Stimulated activated CD4-positive, alpha-beta T cell treated with anti-CD3 and anti-CD28 coated beads, TNF-alpha, amount 100 ng/mL, for 48 hours (primary cell): ENCODE measurements at regions not wholly inside any gene's neighbourhood (a gene's known extent, or its start where the extent isn't known, plus 50 kb on each side); places are given as distances from the start of the nearest gene placed in this dataset.
"Not testable (repeated sequence)": the region's sequence is repeated elsewhere in the genome, so short reads cannot be mapped to it uniquely, and the experiment has no call there.

Experiments used
- DNase-seq, 3 donors: peaks; one replicate each; pipeline ENCODE4 v3.0.0-alpha.2; 2020; ENCODE audit warnings: low read depth in 3 of 3

- no peak for DNase-seq
Observed at GRCh38 chr12:47410383-47410782, 295.4 kb downstream of the RPAP3 start.

DNA sequence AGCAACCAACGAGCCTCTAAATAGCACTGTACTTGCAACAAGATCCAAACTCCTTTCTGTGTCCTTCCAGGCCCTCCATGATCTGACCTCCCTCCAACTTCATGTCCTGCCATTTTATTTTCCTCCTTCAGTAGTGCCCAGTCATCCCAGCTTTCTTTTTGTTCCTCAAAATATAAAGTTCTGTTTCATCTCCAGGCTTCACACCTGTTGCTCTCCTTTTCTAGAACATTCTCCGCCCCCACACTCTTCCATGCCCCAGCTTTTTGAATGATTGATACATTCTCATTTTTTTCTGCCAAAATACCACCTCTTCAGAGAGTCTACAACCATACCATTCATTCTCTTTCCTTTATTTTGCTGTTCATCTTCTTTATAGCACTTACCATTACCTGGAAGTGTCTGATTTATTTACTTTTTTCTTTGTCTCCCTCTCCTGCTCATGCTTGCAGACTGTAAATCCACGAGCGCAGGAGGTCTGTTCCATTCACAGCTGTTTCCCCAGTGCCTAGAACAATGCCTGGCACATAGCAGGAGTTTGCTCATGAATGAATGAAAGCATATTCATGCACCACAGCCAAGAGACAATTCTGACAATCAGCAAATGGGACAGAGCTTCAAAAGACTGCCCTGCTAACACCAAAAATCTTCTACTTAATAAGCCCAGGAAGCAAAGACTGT is 296.4 kb downstream of the RPAP3 start:
- DNase-seq: no peak

DNA sequence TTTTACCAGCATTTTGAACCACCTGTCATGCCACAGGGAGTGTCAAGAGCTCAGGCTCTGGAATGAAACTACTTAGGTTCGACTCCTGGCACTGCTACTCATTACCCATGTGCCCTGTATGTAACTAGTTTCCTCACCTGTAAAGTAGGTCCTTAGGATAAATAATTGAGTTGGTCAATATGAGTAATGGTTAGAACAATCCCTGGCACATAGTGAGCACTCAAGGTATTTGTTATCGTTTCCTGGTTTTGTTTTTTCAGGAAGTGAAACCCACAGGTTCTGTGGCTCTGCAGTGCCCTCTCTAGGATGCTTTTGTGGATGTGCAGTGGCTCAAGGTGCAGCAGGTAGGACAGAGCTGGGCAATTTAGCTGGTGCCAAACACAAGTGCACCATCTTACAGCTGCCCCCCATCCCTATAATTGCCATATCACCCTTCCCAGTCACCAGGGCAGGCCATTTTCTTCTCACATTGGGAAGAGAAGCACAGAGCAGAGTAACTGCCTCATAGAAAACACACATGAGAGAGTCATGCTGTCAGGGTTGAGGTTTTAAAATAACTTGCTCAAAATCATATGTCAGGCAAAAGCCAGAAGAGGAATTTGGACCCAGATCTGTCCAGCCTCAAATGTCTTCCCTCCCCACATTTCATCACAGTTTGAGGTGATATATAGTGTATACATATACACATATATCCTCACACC is 297.5 kb downstream of the RPAP3 start:
- no peak for DNase-seq

- no peak for DNase-seq
Observed at GRCh38 chr12:47407463-47408129, 298.2 kb downstream of the RPAP3 start.

DNA sequence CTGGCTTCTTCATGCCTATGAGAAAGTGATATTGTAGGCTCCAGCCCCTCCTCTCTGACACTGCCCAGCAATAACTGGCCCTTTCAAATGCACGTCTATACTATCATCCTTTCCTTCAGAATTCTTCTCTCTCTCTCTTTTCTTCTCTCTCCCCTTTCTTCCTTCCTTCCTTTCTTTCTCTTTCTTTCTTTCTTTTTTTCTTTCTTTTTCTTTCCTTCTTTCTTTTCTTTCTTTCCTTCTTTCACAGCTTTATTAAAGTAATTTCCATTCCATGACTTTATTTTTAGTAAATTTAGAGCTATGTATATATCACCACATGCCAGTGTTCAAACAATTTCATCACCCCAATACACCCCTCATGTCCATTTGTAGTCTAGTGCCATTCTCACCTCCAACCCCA is 302.1 kb downstream of the RPAP3 start:
- no peak for DNase-seq

- not testable (repeated sequence) for DNase-seq
Observed at GRCh38 chr12:47401196-47401595, 304.6 kb downstream of the RPAP3 start.

GRCh38 chr12:47400266-47400665 is 305.6 kb downstream of the RPAP3 start:
- DNase-seq: no peak

- DNase-seq: no peak
Observed at GRCh38 chr12:47397664-47398281, 308.1 kb downstream of the RPAP3 start.

DNA sequence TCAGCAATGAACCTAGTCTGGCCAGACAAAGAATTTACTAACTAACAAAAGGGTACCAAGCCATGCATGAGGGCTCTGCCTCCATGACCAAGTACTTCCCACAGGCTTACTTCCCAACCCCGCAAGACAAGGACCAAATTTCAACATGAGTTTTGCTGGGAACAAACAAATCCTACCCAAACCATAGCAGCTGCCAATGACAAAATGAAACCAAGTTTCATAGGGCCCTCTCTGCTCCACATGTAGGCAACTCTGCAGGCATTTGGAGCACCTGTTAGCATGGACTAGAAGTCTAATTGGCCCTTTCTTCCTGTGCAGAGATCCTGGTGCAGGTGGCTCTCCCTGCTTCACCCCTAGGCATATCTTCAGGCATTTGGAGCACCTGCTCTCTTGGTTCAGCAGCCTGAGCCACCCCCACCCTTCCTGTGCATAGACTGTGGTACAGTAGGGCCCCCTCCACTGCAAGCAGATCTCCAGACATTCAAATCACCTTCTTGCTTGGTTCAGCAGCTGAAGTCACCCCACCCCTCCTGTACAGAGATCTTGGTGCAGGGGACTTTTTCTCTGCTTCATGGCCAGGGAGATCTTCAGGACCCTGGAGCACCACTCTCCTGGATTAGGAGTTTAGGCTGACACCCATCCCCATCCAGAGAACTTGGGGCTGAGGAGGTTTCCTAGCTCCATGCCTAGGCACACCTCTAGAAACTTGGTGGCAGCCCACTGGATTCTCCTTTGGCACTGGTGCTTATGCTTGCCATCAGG is 308.7 kb downstream of the RPAP3 start:
- DNase-seq: no peak

DNA sequence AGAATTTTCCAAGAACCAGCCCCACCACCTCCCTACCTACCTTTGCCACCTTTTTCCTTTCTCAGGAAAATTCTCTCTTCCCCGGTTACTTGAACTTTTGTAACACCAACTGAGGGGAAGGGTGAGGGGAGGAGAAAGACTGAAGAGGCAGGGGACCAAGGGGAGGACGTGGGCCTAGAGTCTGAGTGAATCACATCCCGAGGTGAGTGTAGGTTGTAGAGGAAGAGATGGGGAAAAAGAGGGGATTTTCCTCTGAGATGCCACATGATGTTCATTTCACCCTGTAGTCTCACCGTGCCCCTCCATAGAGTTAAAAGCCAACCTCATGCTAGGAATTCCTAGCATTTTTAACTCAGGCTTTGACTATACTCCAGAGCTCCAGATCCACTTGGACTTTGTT is 311.8 kb downstream of the RPAP3 start:
- no peak for DNase-seq

- DNase-seq: no peak
Observed at GRCh38 chr12:47393403-47393790, 312.4 kb downstream of the RPAP3 start.

- peak in 2 of 3 donors; percentile 56 to 62 for DNase-seq
Observed at GRCh38 chr12:47391566-47391965, 311.8 kb upstream of the AMIGO2 start.

DNA sequence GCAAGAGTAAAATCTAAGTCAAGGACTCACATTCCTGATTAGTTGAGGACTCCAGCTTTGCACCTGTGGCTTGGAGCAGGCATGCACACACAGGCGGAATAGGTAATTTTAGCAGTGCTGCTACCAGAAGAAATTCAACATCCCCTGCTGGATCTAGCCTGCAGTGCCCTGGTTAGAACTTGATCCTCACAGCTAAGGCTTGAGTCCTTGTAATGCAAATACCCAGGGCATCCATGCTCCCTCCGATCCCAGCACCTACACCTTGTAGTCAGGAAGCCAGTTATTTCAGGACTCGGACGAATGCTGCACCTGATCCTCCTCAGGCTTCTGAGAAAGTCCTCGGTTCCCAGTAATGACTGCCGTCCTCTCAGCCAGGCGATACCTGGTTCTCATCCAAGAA is 309.0 kb upstream of the AMIGO2 start:
- no peak for DNase-seq

GRCh38 chr12:47387994-47388393 is 308.2 kb upstream of the AMIGO2 start:
- DNase-seq: no peak

DNA sequence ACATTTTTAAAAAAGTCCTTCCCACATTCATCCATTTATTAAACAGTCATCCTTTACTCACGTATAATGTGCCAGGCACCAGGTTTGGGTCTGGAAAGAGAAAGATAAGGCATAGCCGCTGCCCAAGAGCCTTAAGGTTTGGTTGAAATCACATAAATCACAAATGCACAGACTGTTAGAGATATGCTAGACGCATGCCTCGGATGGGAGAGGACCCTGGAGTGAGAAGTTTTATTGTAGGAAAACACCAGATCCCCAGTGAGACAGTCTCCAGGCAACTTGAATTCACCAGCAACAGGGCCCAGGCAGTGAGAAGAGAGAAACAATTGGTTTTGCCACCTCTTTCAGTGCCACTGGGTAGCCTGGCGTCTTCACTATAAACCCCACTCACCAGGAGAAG is 305.9 kb upstream of the AMIGO2 start:
- no peak for DNase-seq

- DNase-seq: no peak
Observed at GRCh38 chr12:47383942-47384341, 304.2 kb upstream of the AMIGO2 start.

GRCh38 chr12:47382305-47382704 is 302.5 kb upstream of the AMIGO2 start:
- DNase-seq: no peak

DNA sequence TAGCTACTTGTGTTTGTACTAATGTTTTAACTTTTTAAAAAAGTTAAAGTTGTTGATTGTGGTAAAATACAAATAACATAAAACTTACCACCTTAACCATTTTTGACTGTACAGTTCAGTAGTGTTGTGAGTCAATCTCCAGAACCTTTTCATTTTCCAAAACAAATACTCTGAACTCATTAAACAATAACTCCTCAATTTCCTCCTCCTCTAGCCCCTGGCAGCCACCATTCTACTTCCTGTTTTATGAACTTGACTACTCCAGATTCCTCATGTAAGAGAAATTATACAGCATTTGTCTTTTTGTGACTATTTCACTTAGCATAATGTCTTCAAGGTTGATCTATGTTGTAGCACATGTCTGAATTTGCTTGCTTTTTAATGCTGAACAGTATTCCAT is 299.1 kb upstream of the AMIGO2 start:
- DNase-seq: no peak

GRCh38 chr12:47378222-47378582 is 298.4 kb upstream of the AMIGO2 start:
- DNase-seq: no peak

DNA sequence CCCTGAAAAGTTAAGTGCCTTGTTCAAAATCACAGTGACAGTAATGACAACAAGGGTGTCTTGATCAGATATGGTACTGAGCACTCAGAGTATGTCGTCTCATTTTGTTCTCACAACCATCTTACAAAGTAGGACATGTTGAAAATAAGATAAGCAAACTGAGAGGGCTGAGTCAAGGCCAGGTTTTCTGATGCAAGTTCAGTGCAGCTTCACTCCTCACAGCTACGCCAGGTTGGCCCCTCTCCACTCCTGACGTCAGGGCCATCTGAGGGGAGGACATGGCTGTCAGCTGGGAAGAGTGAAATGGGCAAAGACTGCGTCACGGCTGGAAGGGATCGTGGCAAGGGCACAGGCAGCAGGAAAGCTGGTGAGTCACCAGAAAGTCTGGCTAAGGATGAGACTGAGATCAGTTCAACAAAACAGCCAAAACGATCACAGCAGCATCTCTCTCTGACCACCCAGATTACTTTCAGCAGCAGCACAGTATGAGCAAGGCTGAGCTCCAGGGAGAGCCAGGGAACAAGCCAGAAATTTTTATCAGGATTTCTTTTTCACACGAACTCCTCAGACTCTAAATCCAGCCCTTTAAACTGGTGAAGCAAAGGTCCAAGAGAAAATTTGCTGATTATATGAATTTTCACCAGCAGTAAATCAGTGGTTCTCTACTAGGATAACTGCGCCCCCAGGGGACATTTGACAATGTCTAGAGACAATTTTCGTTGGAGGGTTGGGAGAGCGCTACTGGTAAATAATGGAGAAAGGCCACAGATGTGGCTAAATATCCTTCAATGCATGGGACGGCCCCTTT is 297.9 kb upstream of the AMIGO2 start:
- no peak for DNase-seq

DNA sequence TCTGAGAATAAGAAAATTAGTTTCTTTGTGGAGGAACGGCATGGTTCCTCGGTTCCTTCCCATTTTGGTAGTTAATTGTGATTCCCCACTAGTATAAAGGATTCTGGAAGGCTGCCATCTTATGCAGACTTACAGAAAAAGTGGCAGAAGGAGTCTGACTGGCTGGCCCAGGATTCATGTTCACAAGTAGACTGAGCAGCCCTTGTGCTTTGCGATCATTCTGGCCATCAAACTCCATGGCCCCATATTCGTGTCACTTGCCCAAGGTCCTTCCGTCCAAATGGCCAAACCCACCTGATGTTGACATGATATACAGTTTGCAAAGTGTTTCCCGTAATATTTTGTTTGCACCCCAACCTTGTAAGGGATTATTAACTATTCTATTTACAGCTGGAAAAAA is 297.2 kb upstream of the AMIGO2 start:
- DNase-seq: no peak
